Tibial nerve (tissue), 3 donors: ENCODE measurements at regions not wholly inside any gene's neighbourhood (a gene's known extent, or its start where the extent isn't known, plus 50 kb on each side); places are given as distances from the start of the nearest gene placed in this dataset.

ENCODE experiments used
- POLR2A ChIP-seq, 2 donors: fragments of 450-650 bp; IDR thresholded peaks; one replicate each; pipeline ENCODE4 v1.6.1; 2017; ENCODE audit warnings: antibody characterized with exemption in 2 of 2, mild to moderate bottlenecking in 2 of 2, moderate library complexity in 2 of 2
- TF ChIP-seq, protein P1 (sequence below), 5 experiments: fragments of 200-600 bp in 3 of 5; fragments of 450-650 bp in 2 of 5; sonication (generic) in 3 of 5; IDR thresholded peaks; one replicate each; pipeline ENCODE4 v1.5.1; 2016 to 2019; ENCODE audit warnings: antibody characterized with exemption in 5 of 5, mild to moderate bottlenecking in 3 of 5, moderate library complexity in 2 of 5

DNA sequence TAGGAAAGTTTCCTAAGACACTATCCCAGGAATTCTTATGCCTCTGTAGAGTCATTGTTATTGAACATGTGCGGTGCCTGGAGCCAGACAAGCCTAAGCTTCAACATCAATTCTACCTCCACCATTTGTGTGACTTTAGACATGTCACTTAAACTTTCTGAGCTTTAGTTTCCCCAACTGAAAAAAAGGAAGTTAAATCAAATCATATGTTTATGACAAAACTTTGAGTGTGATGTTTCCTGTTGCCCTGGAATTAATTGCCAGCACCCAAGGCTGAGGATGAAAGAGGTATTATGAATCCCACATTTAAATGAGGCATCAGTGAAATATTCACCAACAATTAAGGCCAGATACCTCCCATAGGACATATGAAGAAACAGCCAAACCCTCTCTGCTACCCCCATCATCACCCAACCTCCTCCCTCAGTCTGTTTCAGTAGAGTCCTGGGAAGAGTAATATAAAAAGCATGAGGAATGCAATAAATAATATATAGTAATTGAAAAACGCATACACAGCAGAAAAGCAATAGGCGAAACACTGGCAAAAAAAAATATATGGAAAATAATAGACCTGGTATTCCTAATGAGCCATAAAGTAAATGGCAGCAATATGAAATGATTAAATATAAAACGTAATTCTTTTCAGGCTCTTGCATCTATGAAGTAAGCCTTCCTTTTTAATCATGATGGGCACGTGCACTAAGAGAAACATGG is 182.0 kb upstream of the DCN start:
- no peak for TF ChIP-seq POLR2A (IDR thresholded peaks at IDR 0.05)
- TF ChIP-seq, protein P1, sequence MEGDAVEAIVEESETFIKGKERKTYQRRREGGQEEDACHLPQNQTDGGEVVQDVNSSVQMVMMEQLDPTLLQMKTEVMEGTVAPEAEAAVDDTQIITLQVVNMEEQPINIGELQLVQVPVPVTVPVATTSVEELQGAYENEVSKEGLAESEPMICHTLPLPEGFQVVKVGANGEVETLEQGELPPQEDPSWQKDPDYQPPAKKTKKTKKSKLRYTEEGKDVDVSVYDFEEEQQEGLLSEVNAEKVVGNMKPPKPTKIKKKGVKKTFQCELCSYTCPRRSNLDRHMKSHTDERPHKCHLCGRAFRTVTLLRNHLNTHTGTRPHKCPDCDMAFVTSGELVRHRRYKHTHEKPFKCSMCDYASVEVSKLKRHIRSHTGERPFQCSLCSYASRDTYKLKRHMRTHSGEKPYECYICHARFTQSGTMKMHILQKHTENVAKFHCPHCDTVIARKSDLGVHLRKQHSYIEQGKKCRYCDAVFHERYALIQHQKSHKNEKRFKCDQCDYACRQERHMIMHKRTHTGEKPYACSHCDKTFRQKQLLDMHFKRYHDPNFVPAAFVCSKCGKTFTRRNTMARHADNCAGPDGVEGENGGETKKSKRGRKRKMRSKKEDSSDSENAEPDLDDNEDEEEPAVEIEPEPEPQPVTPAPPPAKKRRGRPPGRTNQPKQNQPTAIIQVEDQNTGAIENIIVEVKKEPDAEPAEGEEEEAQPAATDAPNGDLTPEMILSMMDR (IDR thresholded peaks at IDR 0.05): no peak
